Renal pelvis (tissue), 1 donor: ENCODE measurements at regions not wholly inside any gene's neighbourhood (a gene's known extent, or its start where the extent isn't known, plus 50 kb on each side); places are given as distances from the start of the nearest gene placed in this dataset.

ENCODE experiments used
- DNase-seq: peaks from one replicate; pipeline ENCODE4 v3.0.0-alpha.2; 2013

GRCh38 chr20:11128721-11129120, 454.9 kb upstream of the JAG1 start:
- no peak for DNase-seq

- DNase-seq, result no peak
Measured at GRCh38 chr20:11130554-11131166, 456.9 kb upstream of the JAG1 start.

GRCh38 chr20:11132819-11133415, 459.1 kb upstream of the JAG1 start:
- no peak for DNase-seq

GRCh38 chr20:11136691-11137090, 462.9 kb upstream of the JAG1 start:
- DNase-seq, result peak; percentile 5

- no peak for DNase-seq
Measured at GRCh38 chr20:11137688-11138087, 463.9 kb upstream of the JAG1 start.

- no peak for DNase-seq
Measured at GRCh38 chr20:11140359-11140758, 466.6 kb upstream of the JAG1 start.

GRCh38 chr20:11143481-11143880, 469.7 kb upstream of the JAG1 start:
- DNase-seq, result no peak

GRCh38 chr20:11144114-11144950, 470.5 kb upstream of the JAG1 start:
- DNase-seq, result no peak

GRCh38 chr20:11145616-11146015, 471.8 kb upstream of the JAG1 start:
- DNase-seq, result no peak

- no peak for DNase-seq
Measured at GRCh38 chr20:11153819-11154218, 480.0 kb upstream of the JAG1 start.

GRCh38 chr20:11155156-11155756, 481.5 kb upstream of the JAG1 start:
- no peak for DNase-seq

- no peak for DNase-seq
Measured at GRCh38 chr20:11156922-11157321, 483.1 kb upstream of the JAG1 start.

GRCh38 chr20:11158146-11158545, 484.3 kb upstream of the JAG1 start:
- no peak for DNase-seq

- no peak for DNase-seq
Measured at GRCh38 chr20:11158589-11158988, 484.8 kb upstream of the JAG1 start.

- no peak for DNase-seq
Measured at GRCh38 chr20:11159728-11160127, 485.9 kb upstream of the JAG1 start.

GRCh38 chr20:11162026-11162775, 488.4 kb upstream of the JAG1 start:
- DNase-seq, result no peak

GRCh38 chr20:11165789-11166188, 492.0 kb upstream of the JAG1 start:
- DNase-seq, result no peak

GRCh38 chr20:11166712-11167111, 492.9 kb upstream of the JAG1 start:
- no peak for DNase-seq

GRCh38 chr20:11168026-11168425, 494.2 kb upstream of the JAG1 start:
- DNase-seq, result no peak

GRCh38 chr20:11170025-11170424, 496.2 kb upstream of the JAG1 start:
- no peak for DNase-seq

GRCh38 chr20:11170565-11170964, 496.8 kb upstream of the JAG1 start:
- no peak for DNase-seq

GRCh38 chr20:11172881-11173280, 499.1 kb upstream of the JAG1 start:
- DNase-seq, result no peak
